ENCODE measurements at regions not wholly inside any gene's neighbourhood (a gene's known extent, or its start where the extent isn't known, plus 50 kb on each side); places are given as distances from the start of the nearest gene placed in this dataset.

DNA sequence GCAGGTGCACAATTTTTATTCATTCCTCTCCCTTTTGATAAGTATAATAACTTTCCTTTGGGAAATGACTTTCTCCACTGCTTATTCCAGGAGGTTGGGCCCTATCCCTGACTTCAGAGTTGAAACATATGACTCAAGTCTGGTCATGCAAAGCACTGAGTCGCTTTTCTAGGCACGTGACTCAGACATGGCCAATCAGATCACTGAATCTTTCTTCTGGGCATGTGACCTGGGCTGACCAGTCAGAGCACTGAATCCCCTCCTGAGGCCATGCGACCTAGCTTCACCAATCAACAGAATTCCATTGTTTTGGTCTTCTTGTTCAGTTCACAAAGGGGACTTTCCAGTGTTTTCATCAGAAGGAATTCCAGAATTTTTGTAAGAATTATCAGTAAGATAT is 377.1 kb upstream of the KITLG start:
- DNase-seq (ENCODE audit: low read depth in 1 of 2, low spot score in 1 of 2), result no peak

DNA sequence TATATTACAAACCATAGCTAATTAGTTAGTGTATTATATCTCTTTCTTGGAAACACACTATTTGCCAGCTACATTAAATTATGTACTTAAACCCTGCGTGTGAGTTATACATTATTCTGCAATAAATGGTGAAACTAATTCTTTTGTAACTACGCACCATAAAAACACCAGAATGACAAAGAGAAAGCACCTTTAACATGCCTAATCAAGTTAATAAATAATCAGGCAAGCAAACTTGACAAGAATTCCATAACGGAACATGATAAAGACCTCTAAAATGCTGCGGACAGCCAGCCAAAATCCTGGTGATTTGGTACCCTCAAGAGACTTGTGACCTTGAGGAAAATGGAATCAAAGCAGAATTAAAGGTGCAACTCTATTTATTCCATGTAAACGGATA is 375.3 kb upstream of the KITLG start:
- no peak for DNase-seq (ENCODE audit: low read depth in 1 of 2, low spot score in 1 of 2)

DNA sequence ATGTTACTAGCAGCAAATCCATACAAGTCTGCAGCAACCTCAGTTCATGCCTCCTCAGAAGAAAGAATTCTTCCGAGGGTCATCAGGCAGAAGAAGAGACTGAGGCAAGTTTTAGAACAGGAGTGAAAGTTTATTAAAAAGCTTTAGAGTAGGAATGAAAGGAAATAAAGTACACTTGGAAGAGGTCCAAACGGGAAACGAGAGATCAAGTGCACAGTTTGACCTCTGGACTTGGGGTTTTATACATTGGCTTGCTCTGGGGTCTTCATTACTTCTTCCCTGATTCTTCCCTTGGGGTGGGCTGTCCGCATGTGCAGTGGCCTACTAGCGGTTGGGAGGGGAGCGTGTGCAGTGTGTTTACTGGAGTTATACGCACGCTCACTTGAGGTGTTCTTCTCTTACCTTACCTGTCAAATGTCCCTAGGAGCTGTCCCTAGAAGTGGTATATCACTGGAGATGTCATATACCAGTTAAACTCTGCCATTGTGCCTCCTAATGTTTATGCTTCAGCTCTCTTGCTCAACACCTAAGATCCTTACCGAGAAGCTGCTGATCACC is 372.8 kb upstream of the KITLG start:
- DNase-seq (ENCODE audit: low read depth in 1 of 2, low spot score in 1 of 2), result no peak

DNA sequence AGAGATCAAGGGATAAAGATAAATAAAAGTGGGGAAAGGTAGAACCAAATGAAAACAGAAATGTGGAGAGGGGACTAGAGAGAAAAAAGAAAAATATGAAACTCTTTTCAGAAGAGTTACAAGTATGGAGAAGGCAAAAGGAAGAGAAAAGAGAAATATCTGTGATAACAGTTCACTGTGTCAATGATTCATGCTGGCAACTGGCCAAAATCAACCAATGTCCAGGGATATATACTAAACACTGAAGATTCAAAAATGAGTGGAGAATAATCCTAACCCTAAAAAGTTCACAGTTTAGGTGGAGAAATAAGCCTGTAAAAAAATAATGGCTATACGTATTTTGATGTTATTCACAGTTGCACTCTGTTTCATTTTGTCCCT is 372.3 kb upstream of the KITLG start:
- DNase-seq (ENCODE audit: low read depth in 1 of 2, low spot score in 1 of 2), result no peak

DNA sequence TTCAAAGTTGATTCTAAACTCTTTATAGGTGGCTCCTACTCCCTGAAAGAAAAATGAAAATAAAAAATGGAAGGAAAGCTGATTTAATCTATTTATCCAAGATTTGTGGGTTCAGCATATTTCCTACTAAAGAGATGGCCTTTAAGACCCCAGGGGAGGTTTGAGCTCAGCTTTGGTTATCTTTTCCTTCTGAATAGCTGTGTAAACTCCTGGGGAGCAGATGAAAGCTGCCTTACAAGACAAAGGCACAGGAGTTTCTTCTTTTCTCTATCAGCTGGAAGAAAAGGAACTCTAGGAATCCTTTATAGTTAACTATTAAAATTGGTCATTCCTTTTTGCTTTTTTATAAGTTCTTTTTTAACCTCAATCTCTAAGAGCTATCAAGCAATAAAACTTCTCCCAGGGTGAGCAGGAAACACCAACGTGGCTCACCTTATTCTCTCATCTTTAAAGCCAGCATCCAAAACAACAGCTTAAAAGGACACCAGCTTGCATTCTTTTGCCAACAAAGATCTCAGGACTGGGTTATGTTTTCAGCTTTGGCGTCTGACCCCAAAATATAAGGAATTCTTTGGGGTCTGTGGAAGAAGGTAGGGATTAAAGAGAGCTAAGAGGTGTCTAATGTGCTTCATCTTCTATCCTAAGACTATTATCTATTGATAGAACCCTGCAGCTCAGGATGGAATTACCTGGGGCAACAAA is 371.7 kb upstream of the KITLG start:
- DNase-seq (ENCODE audit: low read depth in 1 of 2, low spot score in 1 of 2), result no peak

DNA sequence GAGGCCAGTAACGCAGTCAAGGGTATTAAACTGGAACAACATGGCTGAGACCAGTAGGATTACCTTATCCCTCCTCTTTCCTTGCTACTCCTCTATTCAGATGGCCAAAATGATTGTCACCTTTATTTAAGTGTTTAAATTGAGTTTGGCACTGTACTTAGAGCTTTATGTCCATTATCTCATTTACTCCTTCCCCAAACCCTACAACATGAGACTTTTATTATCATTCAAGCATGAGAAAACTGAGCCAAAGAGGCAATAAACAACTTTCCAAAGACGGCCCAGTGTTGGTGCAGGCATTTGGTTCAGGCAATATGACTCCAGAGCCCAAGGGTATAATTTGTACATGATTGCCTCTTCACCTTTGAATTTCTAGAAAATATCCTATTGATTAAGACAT is 370.9 kb upstream of the KITLG start:
- no peak for DNase-seq (ENCODE audit: low read depth in 1 of 2, low spot score in 1 of 2)

DNA sequence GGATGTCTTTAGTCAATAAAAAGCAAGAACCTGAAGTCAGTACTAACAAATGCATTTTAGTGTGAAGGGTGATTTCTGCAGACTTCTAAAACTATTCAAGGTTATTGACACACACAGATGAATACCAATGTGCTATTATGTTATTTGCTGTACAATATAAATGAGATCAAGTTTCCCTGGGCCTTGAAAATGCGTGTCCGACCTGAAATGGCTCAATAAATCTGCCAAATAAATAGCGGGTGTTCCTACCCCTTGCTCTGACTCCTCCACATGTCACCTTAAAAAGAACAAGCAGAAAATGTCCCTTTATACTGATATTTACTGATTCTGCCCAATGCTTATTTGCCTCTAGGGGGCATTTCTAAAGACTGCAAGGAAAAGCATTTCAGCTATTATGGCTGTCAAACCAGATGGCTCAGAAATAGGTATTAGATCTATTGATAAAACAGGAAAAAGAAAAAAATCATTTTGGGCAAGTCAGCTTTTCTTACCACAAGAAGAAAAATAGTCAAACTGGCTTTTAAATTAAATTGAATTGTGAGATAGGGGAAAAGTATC is 367.3 kb upstream of the KITLG start:
- DNase-seq (ENCODE audit: low read depth in 1 of 2, low spot score in 1 of 2), result no peak

DNA sequence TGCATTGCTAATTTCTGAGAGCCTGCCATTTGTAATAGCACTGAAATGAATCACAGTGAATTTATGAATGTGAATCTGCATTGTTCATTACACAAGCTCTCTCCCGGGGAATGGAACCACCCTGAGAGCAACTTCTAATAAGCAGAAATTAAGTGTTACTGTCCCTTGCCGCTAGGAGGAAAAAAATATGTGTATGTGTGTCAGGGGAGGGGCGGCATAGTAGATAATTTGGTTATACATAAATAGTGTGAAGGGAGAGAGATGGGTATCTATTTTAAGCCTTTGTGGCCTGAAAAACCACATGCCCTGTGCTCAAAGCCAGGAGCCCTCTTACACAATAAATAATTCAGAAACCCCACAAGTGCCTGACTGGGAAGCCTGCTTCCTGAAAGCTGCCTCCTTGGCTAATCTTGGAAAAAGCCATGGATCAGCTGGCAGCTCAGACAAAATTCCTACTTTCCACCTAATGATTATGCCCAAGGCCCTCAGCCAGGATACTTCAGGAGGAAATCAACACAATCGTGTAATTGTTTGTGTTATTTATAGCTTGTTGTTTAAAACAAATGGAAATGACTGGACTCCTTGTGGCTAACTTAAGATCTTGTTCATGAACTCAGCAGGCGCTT is 366.2 kb upstream of the KITLG start:
- no peak for DNase-seq (ENCODE audit: low read depth in 1 of 2, low spot score in 1 of 2)

DNA sequence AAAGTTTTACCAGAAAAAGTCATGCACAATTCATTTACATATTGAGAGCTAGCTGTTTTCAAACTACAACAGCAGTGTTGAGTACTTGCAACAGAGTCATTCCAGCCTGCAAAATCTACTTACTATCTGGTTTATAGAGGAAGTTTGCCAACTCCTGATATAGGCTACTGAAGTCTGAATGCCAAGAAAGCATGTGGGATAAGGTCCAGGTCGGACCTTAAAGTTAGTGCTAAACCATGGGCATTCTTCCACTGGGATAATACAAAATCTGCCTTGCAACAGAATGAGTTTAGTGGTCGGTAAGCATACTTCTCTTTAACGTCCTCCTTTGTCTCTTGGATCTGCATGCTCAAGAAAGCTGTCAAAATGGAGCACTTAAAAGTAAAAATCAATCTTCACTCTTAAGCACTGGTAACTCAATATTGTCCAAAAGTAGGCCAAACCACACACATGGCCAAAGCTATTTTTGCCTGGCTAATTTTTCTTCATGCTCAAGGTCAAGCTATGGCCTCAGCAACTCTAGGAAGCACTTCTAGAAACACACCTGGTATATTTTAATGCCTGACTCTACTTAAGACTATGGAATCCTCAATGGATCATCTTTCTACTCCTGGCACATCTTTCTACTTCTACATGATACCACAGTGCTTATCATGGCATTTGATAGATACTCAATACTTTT is 364.9 kb upstream of the KITLG start:
- no peak for DNase-seq (ENCODE audit: low read depth in 1 of 2, low spot score in 1 of 2)

DNA sequence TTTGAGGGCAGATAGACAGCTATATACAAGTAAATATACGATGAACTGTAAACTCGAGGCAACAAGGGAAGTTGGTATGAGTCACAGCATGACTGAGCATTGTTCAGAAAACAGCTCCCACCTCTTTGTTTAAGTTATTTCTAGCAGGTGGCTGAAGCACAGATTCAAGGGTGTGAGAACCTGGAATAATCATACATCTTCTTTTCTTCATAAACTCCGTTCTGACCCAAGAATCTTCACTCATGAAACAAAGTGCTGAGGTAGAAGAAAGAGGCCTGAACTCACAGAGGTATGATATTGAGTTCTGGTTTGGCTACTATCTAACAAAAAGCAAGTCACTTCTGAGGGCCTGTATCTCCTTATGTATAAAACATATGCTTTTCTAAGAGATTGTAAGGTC is 364.1 kb upstream of the KITLG start:
- no peak for DNase-seq (ENCODE audit: low read depth in 1 of 2, low spot score in 1 of 2)

DNA sequence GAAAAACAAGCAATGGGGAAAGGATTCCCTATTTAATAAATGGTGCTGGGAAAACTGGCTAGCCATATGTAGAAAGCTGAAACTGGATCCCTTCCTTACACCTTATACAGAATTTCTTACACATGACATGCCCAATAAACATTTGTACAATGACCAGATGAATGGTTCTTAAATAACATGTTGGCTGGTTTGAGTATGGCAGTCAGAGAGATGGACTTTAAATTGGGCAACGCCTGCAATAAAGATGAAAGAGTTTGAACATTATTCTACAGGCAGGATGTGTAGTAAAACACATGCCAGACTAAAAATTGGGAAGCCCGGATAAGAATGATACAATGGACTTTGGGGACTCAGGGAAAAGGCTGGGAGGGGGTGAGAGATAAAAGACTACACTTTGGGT is 360.6 kb upstream of the KITLG start:
- no peak for DNase-seq (ENCODE audit: low read depth in 1 of 2, low spot score in 1 of 2)

DNA sequence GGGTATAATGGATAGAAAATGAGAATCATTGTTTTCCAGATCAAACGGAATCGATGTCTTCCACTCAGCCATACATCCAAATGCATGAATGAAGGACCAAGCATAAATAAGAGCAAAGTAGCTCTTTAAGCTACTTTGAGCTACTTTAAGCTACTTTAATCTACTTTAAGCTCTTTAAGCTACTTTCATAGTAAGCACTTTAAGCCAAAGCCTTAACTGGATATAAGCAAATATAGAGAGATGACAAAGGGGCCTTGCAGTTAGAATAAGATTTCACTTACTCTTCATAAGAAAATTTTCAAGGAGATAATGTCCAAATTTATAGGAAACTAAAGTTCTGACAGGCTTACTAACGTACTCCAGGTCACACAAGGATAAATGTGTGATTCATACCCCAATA is 355.6 kb upstream of the KITLG start:
- no peak for DNase-seq (ENCODE audit: low read depth in 1 of 2, low spot score in 1 of 2)

DNA sequence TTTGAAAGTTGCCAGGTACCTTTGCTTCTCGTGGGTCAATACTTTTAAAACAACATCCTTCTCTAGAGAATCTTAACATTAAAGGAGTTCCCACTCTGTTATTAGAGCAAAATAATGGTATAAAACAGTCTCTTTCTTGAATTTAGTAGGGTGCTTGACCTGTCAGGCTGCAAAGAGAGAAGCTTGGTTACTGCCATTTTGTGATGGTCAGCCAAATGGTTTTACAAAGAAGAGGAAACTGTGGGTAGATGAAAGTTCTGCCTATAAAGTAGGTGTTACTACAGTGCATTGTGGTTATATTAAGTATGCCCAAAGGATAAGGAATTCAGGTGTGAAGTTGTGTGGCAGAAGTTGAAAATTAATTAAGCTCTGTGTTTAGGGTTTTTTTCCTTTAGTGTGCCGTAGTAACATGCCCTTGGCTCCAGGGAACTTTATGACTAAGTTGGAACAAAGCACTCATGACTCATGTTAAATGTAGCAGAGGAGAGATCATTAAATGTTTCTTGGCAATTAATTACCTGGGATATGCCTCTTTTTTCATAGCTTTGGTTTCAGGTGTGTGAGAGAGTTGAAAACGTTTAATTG is 354.0 kb upstream of the KITLG start:
- no peak for DNase-seq (ENCODE audit: low read depth in 1 of 2, low spot score in 1 of 2)

DNA sequence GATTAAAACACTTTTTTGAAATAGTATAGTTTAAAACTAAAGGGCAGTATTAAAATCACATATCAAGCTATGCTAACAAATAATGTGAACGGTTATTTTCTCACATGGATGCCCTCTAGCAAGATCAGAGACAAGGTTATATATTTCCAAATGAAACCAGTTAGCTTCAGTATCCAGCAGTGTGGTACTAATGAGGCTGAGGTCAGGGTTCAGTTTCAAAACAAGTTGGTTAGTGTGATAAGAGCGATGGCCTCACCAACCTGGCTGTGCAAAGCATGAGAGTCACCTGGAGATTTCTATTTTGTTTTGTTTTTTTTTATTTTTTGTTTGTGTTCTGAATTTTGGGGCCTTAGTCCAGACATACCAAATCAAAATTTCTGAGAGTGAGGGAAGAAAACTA is 352.2 kb upstream of the KITLG start:
- DNase-seq (ENCODE audit: low read depth in 1 of 2, low spot score in 1 of 2), result no peak

DNA sequence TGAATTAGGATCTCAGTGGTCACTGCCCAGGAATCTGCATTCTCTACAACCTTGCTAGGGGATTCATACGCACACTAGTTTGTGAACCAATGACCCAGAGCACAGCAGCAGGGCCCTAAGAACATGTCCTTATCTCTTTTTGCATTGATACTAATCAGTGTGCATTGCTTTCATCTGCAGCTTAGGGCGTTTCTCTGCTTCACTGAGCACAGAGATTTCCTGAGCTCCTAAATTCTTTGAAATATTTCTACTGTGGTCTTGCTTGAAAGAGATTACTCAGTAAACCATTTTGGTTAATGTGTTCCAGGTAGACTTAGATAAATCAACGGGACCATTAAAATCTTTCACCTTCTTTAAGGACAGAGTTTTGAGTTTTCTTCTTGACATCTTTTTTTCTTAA is 351.3 kb upstream of the KITLG start:
- no peak for DNase-seq (ENCODE audit: low read depth in 1 of 2, low spot score in 1 of 2)

DNA sequence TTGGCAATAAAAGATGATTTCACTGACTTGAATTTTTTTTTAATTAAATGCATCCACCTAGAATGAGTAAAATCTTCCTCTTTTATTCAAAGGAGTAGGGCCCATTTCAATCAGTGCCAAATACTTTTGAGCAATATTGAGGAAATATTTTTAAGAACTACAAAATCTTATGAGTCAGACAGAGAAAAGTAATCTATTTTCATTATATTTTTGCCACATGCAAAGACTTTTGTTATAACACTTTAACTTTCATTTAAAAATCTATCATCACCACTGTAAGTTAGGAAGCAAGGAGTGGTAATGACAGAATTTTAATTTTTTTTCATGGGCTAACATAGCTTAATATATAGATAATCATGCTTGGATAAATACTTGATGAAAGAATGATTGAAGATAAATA is 345.2 kb upstream of the KITLG start:
- DNase-seq (ENCODE audit: low read depth in 1 of 2, low spot score in 1 of 2), result no peak

DNA sequence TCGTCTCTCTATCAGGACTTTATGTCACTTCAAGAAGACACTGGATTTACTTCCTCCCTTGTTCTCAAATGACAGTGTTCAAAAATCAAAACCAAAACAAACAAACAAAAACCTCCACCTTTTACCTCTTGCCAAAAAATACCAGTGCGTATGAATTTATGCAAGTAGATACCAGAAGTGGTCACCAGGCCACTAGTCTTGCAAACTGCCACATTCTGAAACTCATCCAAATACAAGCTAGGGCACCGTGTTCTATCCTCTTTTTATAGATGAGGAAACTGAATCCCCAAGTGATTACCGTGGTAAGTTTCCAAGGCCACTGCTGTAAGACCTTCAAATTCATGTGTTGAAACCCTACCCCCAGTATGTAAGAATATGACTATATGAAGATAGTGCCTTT is 343.9 kb upstream of the KITLG start:
- no peak for DNase-seq (ENCODE audit: low read depth in 1 of 2, low spot score in 1 of 2)

DNA sequence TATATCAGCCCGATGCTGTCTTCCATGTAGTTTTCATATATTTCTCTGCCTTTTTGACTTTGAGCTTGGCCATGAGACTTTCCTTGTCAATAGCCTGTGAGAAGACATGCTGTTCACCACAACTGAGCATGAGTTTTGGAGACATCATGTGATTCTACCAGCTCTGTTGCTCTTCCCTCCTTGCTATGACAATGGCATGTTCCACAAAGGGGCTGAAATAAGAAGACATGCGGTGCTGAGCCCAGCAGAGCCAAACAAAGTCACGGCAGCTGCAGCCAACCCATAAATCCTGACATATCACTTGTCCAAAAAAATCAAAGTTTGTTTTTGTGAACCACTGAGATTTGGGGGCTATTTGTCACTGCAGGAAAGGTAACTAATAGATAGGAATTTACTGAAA is 343.4 kb upstream of the KITLG start:
- no peak for DNase-seq (ENCODE audit: low read depth in 1 of 2, low spot score in 1 of 2)

DNA sequence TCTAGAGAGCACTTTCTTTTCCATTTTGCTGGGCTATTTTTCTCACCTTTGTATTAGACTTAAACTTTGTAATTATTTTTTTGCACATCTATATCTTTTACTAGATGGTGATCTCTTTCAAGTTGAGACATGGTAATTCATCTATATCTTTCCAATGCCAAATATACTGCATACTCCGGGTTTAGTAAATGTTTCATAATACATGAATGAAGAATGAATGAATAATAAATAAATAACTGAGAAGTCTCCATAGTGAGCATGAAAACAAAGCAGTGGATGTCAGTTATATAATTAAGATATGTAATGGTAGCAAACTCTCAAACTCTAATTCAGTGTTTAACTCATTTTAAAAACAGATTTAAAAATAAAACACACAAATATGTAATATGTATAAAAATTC is 342.5 kb upstream of the KITLG start:
- no peak for DNase-seq (ENCODE audit: low read depth in 1 of 2, low spot score in 1 of 2)

DNA sequence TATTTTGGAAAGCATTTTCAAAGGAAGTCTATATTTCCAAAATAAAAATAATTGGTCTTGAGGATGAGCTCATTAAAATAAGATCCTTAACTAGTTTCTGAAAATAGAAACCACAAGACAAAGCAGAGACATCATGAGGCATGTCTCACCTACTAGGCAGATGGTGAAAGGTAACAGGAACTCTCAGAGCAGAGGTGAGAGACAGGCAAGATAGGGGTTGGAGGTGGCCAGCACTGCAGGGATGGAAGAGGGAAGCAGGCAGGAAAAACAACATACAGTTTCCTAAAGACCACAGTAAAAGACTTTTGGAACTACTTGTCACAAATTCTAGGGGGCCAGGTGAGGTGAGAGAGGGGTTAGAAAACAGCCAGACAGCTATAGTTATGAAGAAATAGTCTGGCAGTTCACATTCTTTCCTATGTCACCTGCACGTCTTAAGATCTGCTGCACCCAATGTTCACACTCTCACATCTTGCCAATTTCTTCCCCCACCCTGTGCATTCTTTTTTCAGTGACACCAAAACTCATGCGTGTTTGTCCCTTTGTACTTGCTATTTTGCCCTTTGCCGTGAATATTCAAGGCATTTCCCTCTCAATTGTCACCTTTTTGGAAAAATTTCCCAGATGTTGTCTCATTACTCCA is 341.7 kb upstream of the KITLG start:
- no peak for DNase-seq (ENCODE audit: low read depth in 1 of 2, low spot score in 1 of 2)

DNA sequence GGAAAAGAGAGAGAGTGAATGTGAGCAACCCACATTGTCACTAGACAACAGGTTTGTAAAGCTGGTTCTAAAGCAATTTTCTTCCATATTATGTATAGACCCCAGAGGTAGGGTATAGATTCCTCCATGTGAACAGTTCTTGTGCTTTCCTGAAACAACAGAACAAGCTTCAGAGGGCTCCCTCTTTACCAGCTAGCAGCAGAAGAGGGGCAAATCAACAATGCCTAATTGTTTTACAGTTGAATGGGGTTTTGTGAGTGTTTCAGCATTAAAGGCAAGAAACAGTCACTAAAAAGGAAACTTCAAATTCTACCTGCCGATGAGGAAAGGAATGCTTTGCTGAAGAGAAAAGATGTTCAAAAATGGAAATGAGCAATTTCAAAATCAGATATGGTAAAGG is 341.2 kb upstream of the KITLG start:
- no peak for DNase-seq (ENCODE audit: low read depth in 1 of 2, low spot score in 1 of 2)
